ENCODE measurements at regions not wholly inside any gene's neighbourhood (a gene's known extent, or its start where the extent isn't known, plus 50 kb on each side); places are given as distances from the start of the nearest gene placed in this dataset.

DNA sequence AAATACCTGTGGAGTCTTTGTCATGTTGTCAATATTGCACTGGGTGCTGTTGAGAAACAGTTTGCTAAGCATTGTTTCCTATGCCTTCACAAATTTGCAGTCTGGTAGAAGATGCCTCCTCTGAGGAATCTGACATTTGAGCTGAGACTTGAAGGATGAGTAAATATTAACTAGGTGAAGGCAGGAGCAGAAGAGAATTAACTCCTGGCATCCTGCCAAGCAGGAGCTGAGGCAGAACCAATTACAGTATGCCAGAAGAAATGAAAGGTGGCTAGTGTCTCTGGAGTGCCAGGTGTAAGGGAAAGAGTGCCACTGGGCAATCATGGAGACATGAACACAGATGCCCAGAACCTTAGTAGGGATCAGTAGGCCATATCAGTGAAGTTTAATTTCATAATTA lies 1778.2 kb upstream of the PCDH10 start:
- DNase-seq = no peak
- intact Hi-C loops (cut with DNase I) = no loop called here
- Histone ChIP-seq H3K9me3 (no peaks in the 10 kb centered on the region), H3K4me3 (replicated peaks in 1 of 3) (no peak overlapping the region), H3K27ac (no peak overlapping the region), H3K27me3 (no peaks in the 10 kb centered on the region), H3K36me3 (no peaks in the 10 kb centered on the region), H3K4me1 (no peaks in the 10 kb centered on the region)
- TF ChIP-seq, protein P1, sequence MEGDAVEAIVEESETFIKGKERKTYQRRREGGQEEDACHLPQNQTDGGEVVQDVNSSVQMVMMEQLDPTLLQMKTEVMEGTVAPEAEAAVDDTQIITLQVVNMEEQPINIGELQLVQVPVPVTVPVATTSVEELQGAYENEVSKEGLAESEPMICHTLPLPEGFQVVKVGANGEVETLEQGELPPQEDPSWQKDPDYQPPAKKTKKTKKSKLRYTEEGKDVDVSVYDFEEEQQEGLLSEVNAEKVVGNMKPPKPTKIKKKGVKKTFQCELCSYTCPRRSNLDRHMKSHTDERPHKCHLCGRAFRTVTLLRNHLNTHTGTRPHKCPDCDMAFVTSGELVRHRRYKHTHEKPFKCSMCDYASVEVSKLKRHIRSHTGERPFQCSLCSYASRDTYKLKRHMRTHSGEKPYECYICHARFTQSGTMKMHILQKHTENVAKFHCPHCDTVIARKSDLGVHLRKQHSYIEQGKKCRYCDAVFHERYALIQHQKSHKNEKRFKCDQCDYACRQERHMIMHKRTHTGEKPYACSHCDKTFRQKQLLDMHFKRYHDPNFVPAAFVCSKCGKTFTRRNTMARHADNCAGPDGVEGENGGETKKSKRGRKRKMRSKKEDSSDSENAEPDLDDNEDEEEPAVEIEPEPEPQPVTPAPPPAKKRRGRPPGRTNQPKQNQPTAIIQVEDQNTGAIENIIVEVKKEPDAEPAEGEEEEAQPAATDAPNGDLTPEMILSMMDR (IDR thresholded peaks at IDR 0.05) = no peak
- no peak for TF ChIP-seq POLR2A (IDR thresholded peaks at IDR 0.05)

GRCh38 chr4:131381055-131381454 lies 1768.0 kb upstream of the PCDH10 start:
- no peak for DNase-seq
- Histone ChIP-seq H3K27me3 (no peaks in the 10 kb centered on the region), H3K9me3 (no peaks in the 10 kb centered on the region), H3K27ac (no peak overlapping the region), H3K36me3 (no peaks in the 10 kb centered on the region), H3K4me1 (no peaks in the 10 kb centered on the region), H3K4me3 (replicated peaks in 1 of 3) (no peak overlapping the region)
- no peak for TF ChIP-seq POLR2A (IDR thresholded peaks at IDR 0.05)
- TF ChIP-seq, protein P1 (IDR thresholded peaks at IDR 0.05) = no peak
- WGBS, 2 donors = 93 to 97% methylated on average over 2 of the region's 2 CpGs
- intact Hi-C loops (cut with DNase I) = no loop called here

DNA sequence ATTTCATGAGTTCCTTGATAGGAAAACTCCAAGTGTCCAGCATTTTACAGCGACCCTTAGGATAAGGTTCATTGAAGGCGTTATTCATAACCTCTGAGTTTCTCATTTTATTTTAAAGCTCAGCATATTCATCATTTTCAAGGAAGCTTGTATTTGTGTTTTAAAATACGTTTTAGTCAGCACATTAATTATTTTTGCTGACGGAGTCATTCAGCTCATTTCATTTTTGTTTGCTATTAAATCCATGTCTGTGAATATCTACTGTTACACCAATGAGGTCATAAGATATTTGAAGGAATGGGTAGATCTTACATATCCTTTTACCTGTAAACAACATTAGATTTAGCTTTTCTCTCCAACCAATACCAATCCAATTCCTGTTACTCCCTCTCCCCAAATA lies 1766.3 kb upstream of the PCDH10 start:
- 84 to 86% methylated on average over 4 of the region's 4 CpGs for WGBS, 2 donors
- no peak for DNase-seq

DNA sequence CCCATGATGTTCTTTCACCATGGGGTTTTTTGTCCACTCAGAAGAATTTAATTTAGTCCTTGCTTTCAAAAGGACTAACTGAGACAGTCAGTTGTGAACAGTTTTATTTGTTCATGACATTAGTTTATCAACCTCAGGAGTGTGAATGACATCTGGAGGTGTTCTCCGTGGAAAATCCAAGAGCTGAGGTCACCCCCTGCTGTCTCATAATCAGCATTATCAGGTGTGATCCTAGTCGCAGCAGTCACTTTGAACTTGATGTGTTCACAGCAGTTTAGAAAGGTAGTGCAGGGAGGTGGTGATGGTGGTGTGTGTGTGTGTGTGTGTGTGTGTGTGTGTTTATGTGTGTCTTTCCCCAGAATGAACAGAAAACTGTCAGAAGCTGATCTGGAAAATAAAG lies 1760.8 kb upstream of the PCDH10 start:
- WGBS, 2 donors = 24 to 35% methylated on average over 2 of the region's 2 CpGs
- Histone ChIP-seq H3K4me1 (no peaks in the 10 kb centered on the region), H3K27me3 (no peaks in the 10 kb centered on the region), H3K36me3 (no peaks in the 10 kb centered on the region), H3K9me3 (no peaks in the 10 kb centered on the region), H3K4me3 (replicated peaks in 1 of 3) (no peak overlapping the region), H3K27ac (no peak overlapping the region)
- DNase-seq = no peak
- intact Hi-C loops (cut with DNase I) = no loop called here
- no peak for TF ChIP-seq POLR2A (IDR thresholded peaks at IDR 0.05)
- TF ChIP-seq, protein P1 (IDR thresholded peaks at IDR 0.05) = no peak

More for the DNA sequence above, 1766.3 kb upstream of the PCDH10 start:
- H3K4me3 ChIP-seq (replicated peaks in 1 of 3) = no peak overlapping the region
- H3K36me3 ChIP-seq = no peaks in the 10 kb centered on the region
- no peaks in the 10 kb centered on the region for H3K27me3 ChIP-seq
- intact Hi-C loops (cut with DNase I) = no loop called here
- H3K4me1 ChIP-seq = no peaks in the 10 kb centered on the region
- H3K9me3 ChIP-seq = no peaks in the 10 kb centered on the region
- H3K27ac ChIP-seq = no peak overlapping the region
- TF ChIP-seq, protein P1 (IDR thresholded peaks at IDR 0.05) = no peak
- TF ChIP-seq POLR2A (IDR thresholded peaks at IDR 0.05) = no peak

GRCh38 chr4:131408102-131408501 lies 1741.0 kb upstream of the PCDH10 start:
- intact Hi-C loops (cut with DNase I) = no loop called here
- H3K9me3 ChIP-seq = no peaks in the 10 kb centered on the region
- no peak overlapping the region for H3K4me3 ChIP-seq (replicated peaks in 1 of 3)
- WGBS, 2 donors = 86 to 90% methylated on average over 8 of the region's 8 CpGs
- TF ChIP-seq, protein P1 (IDR thresholded peaks at IDR 0.05) = no peak
- no peak for TF ChIP-seq POLR2A (IDR thresholded peaks at IDR 0.05)
- H3K27me3 ChIP-seq = no peaks in the 10 kb centered on the region
- H3K36me3 ChIP-seq = no peaks in the 10 kb centered on the region
- no peak overlapping the region for H3K27ac ChIP-seq
- DNase-seq = no peak
- H3K4me1 ChIP-seq = no peaks in the 10 kb centered on the region
